SH-SY5Y (cell line): ENCODE measurements at regions not wholly inside any gene's neighbourhood (a gene's known extent, or its start where the extent isn't known, plus 50 kb on each side); places are given as distances from the start of the nearest gene placed in this dataset.

Experiments used
- GATA2 ChIP-seq: IDR thresholded peaks from 2 replicates; pipeline ENCODE4 v1.6.1; 2011; ENCODE audit warnings: mild to moderate bottlenecking, low read depth, low read length
- GATA3 ChIP-seq: IDR thresholded peaks from 2 replicates; pipeline ENCODE4 v1.6.1; 2011; ENCODE audit warnings: low read depth, mild to moderate bottlenecking, low read length, moderate library complexity

DNA sequence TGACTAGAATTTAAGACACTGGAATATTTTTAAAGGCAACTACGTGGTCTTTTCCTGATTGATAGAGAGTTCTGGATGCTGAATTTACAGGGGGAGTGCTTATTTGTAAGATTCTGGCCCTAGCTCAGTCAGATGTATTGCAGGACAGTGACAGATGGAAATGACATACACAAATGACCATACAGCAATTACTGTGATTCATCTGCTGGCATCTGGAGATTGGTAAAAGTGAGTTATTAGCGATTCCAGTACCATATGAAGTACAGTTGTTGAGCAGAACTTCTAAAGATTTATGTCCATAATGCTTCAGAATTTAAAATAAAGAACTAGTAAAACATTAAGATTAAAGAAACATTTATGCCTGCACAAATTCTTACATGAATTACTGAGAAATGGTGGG lies 243.2 kb downstream of the CRPPA start:
- no peak for TF ChIP-seq GATA2
- TF ChIP-seq GATA3 = no peak

DNA sequence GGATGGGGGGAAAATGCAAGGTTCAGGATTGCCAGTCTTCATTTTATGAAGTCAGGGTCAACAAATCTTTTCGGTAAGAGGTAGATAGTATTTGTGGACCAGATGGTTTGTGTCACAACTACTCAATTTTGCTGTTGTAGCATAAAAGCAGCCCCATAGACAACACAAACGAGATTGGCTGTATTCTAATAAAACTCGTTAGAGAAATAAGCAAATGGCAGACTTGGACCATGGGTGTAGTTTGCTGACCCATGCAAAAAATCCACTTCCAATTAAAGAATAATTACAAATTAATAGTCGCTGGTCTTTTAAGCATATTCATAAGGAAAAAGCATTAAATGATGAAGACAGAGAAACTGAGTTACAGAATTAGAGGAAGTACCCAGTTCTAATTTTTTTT lies 247.1 kb downstream of the CRPPA start:
- no peak for TF ChIP-seq GATA3
- TF ChIP-seq GATA2 = no peak

DNA sequence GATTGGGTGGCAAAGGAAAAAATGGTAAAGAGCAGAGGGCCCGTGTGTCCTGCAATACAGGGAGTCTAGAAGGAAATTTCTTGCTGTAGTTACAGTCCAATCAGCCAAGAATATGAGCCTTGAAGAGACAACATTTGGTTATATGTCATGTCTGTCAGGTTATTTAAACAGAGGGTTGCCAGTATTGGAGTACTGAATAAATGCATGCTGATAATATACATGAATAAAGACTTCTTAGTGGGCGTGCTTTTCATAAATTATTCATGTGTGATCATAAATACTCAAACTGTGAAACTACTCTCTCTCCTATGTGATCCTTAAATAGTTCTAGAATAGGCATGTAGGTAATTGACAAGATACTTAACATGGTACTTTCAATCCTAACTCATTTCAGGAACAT lies 249.0 kb downstream of the CRPPA start:
- TF ChIP-seq GATA2 = no peak
- TF ChIP-seq GATA3 = no peak

DNA sequence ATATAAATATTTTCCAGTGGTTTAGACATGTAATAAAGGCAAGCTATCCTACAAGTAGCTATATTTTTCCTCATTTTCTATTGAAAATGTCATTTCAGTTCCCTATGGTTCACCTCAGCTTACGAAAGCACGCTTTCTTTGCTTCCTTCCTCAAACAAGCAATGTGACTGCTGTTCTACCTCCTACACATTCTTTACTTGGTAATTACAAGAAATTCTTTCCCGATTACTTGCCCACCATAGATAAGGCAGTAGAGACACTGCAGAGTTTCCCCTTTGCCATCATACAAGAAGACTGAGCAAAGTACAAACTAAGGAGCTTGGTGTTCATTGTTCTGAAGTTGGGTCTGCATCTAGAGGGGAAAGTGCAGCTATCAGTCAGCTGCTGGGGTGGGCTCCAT lies 249.4 kb downstream of the CRPPA start:
- TF ChIP-seq GATA2 (no peak), GATA3 (no peak)

DNA sequence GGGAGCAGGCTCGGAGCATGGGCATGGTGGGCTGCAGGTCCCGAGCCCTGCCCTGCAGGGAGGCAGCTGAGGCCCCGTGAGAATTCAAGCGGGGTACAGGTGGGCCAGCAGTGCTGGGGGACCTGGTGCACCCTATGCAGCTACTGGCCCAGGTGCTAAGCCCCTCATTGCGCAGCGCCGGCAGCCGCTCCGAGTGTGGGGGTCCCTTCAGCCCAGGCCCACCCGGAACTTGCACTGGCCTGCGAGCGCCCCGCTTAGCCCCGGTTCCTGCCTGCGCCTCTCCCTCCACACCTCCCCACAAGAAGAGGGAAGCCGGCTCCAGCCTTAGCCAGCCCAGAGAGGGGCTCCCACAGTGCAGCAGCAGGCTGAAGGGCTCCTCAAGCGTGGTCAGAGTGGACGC lies 250.7 kb downstream of the CRPPA start:
- no peak for TF ChIP-seq GATA2

DNA sequence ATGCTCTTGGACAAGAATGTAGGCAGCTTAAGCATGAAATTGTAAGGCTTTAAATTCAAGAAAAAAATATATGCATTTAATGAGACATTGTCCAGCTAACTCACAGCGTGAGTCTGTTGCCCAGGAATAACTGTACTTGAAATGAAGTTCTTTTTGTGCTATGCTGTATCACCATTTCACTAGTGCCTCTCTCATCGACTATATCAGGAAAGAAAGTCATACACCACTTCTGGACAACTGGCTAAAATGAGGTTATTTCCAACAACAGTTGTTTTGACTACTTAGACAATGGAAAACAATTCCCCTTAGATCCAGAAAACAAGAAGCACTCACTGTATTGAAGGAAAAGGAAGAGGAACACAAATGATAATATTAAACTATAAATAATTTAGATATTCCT lies 251.8 kb downstream of the CRPPA start:
- no peak for TF ChIP-seq GATA3
- no peak for TF ChIP-seq GATA2

DNA sequence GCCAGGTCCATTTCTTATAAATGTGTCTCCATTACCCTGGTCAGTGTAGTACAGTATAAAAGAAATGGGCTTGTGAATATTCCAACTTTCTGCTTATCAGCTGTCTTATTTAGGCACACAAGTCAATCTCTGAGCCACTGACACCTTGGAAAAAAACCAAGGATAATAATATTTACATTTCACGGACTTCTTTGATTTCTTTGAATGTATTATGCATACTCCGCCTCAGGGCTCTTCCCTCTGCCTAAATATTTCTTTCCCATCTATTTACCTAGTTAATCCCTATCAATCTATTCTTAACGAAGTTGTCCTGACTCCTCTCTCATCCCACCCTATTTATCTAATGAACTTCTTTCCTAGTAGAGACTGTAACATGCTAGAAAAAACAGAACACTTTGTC lies 253.8 kb downstream of the CRPPA start:
- TF ChIP-seq GATA3 = no peak

DNA sequence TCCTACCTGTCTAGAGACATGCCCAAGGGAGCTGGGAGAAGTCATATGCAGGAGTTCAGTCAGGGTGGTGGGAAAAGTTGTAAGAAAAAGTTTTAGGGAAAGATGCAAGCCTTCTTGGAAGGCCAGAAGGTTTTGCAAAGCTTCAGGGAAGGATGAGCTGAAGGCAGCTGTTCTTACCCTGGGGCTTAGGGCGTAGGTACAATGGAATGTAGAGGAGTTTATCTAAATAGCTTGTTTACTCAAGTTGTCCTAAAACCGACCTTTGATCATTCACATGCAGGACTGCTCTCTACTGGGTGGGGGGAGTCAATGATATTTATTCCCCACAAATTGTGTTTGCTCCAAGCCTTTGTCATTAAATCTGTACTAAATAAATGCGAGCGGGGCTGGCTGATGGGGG lies 277.0 kb downstream of the CRPPA start:
- TF ChIP-seq GATA3 = no peak

DNA sequence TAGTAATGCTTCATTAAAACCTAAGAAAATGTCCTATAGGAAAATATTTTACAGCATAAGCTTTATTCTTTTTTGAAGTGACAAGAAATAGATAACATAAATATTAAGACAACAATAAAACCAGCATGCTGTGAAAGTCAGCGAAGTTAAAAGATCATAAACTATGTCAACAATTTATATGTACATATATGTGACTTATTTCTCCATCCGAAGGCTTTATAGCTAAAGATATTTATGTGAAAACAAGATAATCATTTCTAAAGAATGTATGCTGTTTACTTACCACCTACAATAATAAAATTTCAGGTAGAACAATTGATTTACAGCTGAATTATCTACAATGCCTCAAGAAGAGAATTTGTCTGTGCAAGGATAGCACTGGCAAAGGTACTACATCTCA lies 283.4 kb downstream of the CRPPA start:
- TF ChIP-seq GATA2 (no peak), GATA3 (no peak)

DNA sequence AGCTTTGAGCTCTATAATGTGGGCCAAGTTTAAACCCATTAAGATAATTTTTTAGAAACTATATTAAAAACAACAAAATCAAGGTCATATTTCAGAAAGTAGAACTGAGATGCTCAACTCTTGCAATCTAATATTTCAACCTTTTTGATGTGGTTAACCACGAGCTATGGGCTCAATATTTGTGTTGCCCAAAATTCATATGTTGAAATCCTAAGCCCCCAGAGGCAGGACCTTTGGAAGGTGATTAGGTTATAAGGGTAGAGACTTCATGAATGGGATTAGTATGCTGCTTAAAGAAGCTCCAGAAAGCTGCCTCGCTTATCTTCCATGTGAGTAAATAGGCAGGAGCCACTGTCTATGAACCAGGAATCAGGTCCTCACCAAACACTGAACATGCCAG lies 284.4 kb downstream of the CRPPA start:
- TF ChIP-seq GATA3 (no peak), GATA2 (no peak)

DNA sequence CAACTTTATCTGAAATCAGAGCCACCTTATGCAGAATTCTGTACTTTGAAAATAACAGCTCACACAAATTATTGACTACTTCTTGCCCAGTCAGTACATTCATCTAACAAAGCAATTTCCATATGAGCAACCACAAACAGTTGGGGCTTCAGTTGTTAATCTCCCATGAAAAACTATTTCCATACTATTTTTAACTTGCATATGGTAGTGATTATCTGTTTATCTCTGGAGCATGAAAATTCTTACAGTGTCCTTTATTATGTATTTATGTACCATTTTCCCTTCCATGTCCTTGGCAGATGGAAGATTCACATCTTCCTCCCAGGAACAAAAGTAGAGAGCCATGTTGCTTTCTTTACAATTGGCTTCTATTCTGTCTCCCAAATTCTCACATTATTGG lies 285.7 kb downstream of the CRPPA start:
- TF ChIP-seq GATA2 (no peak), GATA3 (no peak)

DNA sequence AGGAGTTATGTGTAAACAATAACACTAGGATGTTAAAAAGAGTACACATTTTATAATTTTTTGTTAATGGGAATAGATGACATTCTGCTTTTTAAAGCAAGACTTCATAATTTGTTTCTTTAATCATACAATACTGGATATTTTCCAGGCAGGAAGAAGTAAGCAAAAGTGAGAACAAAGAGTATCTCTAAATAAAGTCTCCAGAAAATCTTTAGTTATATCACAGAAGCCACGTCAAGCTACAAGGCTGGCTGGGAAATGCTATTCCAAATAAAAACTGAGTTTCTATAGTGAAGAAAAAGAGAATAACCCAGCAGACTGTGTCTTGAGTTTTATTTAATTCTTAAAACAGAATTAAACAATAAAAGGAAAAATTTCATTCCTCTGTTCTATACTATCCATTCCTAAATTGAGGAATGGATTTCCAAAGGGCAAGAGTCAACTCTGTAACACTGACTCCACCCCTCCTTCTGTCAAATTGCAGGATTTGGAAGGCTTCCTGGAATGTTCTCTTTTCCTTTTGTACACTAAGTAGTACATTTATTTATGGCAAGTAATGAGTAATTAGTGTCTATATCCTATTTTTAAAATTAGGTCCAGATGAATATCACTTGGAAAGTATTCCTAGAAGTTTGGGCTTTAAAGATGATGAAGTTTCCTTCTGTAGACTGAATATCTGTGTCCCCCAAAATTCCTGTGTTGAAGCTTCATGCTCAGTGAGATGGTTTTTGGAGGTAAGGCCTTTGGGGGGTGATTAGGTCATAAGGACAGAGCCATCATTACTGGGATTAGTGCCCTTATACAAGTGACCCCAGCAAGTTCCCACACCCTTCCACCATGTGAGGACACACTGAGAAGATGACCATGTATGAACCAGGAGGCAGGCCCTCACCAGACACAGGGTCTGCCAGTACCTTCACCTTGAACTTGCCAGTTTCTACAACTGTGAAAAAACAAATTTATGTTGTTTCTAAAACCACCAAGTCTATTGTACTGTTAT lies 290.9 kb downstream of the CRPPA start:
- no peak for TF ChIP-seq GATA2
- no peak for TF ChIP-seq GATA3

DNA sequence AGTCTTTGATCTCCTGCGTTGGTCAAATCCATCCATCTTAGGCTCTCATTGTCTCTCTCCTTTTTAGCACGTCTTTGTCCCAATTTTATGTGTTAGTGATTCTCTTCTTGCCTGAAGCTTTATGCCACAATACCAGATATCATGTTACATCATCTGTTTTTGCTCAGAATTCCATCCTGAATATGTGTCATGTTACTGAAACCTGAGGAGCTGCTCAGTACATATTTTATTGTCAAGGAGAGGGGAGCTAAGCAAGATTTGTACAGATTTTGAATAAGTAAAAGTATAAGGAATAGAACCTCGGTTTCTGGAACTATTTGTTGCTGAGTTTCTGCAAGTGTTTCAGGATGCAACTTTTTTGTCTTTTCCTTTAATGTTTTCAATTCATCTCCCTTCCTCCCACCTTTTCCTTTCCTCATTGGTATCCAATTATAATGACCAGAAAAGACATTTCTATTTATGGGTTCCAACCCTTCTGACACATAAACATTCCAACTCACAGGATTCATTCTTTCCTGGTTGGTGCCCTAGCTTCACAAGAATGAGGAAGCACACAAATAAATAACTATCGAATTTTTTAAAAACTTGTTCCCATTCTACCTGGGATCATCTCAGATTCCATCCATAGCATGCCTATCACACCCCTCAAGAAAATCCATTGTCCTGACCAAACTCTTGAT lies 291.8 kb downstream of the CRPPA start:
- no peak for TF ChIP-seq GATA3

DNA sequence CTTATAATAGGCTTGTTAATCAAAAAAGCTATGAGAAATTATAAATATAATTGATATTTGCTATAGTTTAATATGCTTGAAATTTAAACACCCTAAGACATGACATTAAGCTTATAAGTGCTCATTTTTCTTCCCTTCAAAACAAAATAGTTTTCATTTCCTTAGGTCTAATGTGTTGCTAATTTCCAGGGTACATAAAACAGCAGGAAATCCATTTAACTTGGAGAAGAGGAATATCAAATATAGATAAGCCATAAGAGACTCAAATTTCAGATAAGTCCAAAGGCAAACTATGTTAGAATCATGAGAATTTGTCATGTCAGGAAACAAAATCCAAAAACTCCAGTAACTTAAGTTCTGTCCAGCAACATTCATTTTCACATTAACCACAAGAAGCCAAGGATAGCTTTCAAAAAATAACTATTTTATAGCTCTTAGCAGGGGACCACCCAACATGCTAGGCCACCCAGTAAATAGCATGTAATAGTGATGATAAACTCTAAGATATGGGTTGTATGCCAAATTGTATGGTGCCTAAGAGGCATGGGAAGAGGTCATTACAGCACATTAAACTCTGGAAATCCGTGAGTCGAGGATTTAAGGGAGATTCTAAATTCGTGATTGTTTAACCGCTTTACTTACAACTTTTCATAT lies 298.1 kb downstream of the CRPPA start:
- TF ChIP-seq GATA2 (no peak), GATA3 (no peak)

DNA sequence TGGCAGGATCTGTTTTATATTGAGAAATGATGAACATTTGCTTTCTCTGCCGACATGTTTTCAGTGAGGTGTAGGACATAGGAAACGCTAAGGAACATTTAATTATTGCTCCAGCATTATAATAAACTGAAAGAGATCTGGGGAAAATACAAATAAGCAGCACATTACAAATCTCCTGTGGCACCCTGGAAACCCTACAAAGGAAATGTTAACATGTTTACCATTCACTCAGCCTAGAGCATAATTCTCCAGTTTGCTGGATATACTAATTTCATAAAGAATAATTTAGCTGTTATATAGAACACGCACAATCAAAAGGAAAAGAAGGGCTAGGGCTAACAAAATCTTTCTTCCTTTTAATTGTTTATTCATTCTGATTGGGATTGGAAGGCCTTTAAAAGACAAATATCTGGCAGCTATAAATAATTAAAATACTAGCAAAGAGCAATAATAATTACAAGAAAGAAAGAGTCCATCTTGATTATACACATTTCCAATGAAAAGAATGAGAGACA lies 299.4 kb downstream of the CRPPA start:
- TF ChIP-seq GATA2 = no peak
- TF ChIP-seq GATA3 = no peak
